K562 (cell line): ENCODE measurements at regions not wholly inside any gene's neighbourhood (a gene's known extent, or its start where the extent isn't known, plus 50 kb on each side); places are given as distances from the start of the nearest gene placed in this dataset.

ENCODE experiments used
- CHD7 ChIP-seq: fragments of 200-600 bp; sonication (generic); IDR thresholded peaks from one replicate; pipeline ENCODE4 v1.6.1; 2012; ENCODE audit warnings: mild to moderate bottlenecking, low read depth, low read length, inconsistent platforms

- no peak for TF ChIP-seq CHD7
Measured at GRCh38 chr3:72176537-72177041, 391.6 kb upstream of the PROK2 start (continued).
